Stimulated activated effector memory CD8-positive, alpha-beta T cell treated with anti-CD3 and anti-CD28 coated beads, Interleukin-12 subunit alpha, Interleukin-12 subunit beta, amount 100 ng/mL, for 72 hours (primary cell): ENCODE measurements at regions not wholly inside any gene's neighbourhood (a gene's known extent, or its start where the extent isn't known, plus 50 kb on each side); places are given as distances from the start of the nearest gene placed in this dataset.
A peak's percentile ranks its signal among the peaks of the same experiment; 100 is the strongest.
"Not testable (repeated sequence)": the region's sequence is repeated elsewhere in the genome, so short reads cannot be mapped to it uniquely, and the experiment has no call there.

Experiments used
- ATAC-seq: fragments of 150-1000 bp; cut with Tn5 transposase; 2 replicates; pipeline ENCODE4 v1.10.0; 2021
- DNase-seq, 2 donors: peaks; one replicate each; pipeline ENCODE4 v3.0.0; 2021 to 2022; ENCODE audit warnings: low spot score in 2 of 2
- H3K27ac Mint-ChIP-seq: one replicate; pipeline ENCODE4 v1.8.0; 2022; ENCODE audit warnings: mild to moderate bottlenecking, mixed read lengths
- H3K36me3 Mint-ChIP-seq: one replicate; pipeline ENCODE4 v1.8.0; 2022; ENCODE audit warnings: mild to moderate bottlenecking, mixed read lengths
- H3K4me1 Mint-ChIP-seq: one replicate; pipeline ENCODE4 v1.8.0; 2022; ENCODE audit warnings: mixed read lengths
- H3K4me3 Mint-ChIP-seq: one replicate; pipeline ENCODE4 v1.8.0; 2022; ENCODE audit warnings: mild to moderate bottlenecking, mixed read lengths
- H3K9me3 Mint-ChIP-seq: one replicate; pipeline ENCODE4 v1.8.0; 2022; ENCODE audit warnings: mixed read lengths

DNA sequence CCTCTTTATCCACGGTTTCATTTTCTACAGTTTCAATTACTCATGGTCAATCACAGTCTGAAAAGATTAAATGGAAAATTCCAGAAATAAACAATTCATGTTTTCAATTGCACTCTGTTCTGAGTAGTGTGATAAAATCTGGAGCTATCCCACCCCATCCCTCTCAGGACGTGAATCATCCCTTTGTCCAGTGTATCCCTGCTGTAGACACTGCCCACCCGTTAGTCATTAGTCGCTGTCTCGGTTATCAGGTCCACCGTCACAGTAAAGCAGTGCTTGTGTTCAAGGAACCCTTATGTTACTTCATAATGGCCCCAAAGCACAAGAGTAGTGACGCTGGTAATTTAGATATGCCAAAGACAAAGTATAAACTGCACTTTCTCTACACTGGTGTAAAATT lies 141.0 kb upstream of the LMNTD1 start:
- peaks cover 3% of the 10 kb centered on the region for H3K9me3 Mint-ChIP-seq
- ATAC-seq, result no peak
- no peaks in the 10 kb centered on the region for H3K36me3 Mint-ChIP-seq
- no peaks in the 10 kb centered on the region for H3K4me1 Mint-ChIP-seq
- DNase-seq, result no peak
- H3K4me3 Mint-ChIP-seq, result no peak overlapping the region
- no peak overlapping the region for H3K27ac Mint-ChIP-seq

DNA sequence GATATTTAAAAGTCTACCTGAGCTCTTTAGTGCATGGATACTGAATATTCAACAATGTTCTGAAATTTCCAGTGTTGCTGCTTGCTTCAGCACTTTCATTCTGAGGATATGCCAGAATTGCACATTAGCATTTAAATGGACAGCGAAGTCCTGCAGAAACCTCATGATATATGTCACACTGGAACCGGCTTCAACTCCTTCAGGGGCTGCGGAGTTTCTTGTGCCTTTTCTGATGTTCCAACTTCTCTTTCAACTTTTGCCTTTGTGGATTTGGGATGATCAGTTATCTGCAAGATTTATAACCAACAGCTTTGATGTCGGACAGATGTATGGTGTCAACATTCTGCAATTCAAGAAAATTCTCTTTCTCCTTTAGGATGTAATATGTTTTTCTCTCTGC lies 142.5 kb upstream of the LMNTD1 start:
- no peak overlapping the region for H3K4me3 Mint-ChIP-seq
- H3K4me1 Mint-ChIP-seq, result no peaks in the 10 kb centered on the region
- DNase-seq, result no peak
- H3K27ac Mint-ChIP-seq, result no peak overlapping the region
- peaks cover 1% of the 10 kb centered on the region for H3K9me3 Mint-ChIP-seq
- no peak for ATAC-seq
- no peaks in the 10 kb centered on the region for H3K36me3 Mint-ChIP-seq

DNA sequence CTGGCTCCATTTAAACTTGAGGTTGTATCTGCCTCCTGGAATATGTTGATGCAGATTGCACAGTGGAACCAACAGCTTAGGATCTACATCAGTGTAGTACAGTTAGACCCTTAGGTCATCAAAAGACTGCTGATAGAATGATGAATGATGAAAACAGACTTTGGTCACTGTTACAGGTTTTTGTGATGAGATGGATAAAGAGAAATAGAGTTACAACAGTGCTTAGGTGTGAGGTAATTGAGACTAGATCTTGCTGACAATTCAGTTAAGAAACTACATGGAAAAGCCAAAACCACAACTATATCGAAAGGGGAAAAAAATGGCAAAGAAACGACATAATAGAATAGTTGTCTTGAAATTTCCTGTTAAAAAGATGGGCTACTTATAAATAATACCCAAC lies 145.7 kb upstream of the LMNTD1 start:
- Mint-ChIP-seq H3K4me3 (no peak overlapping the region), H3K36me3 (no peaks in the 10 kb centered on the region), H3K4me1 (no peaks in the 10 kb centered on the region), H3K9me3 (peaks cover 3% of the 10 kb centered on the region), H3K27ac (no peak overlapping the region)
- no peak for DNase-seq
- no peak for ATAC-seq

DNA sequence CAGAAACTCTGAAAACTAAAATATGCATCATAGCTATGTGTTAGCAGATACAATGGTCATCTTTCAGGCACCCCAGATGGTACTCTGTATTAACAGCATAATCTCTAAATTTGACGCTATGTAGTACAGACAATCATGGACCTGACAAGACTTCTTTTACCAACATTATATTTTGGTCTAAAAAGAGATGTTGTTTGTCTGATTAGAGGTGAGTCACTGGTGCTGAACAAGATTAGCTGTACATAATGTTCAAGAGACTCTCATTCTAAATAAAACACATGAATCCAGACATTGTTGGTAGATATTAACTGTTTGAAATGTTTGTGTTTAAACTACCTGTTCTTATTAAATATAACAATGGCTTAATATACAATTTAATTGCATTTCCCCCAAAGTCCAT lies 146.4 kb upstream of the LMNTD1 start:
- ATAC-seq, result no peak

DNA sequence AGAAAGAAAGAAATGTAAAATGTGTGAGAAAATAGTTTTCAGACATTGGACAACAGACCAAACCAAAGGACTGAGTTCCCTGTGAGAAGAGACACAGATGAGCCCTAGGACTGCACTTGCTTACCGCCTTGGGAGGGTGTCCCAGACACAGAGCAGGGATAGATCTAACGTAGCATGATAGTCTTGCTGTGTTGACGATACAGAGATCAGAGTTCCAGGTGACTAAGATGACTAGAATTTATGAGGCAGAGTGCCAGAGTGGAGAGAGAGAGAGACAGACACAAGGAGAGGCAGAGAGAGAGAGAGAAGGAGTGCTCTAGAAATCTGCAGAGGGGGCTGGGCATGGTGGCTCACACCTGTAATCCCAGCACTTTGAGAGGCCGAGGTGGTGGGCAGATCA lies 148.2 kb upstream of the LMNTD1 start:
- DNase-seq (no peak), ATAC-seq (peak; percentile 13)
- Mint-ChIP-seq H3K36me3 (no peaks in the 10 kb centered on the region), H3K4me1 (no peaks in the 10 kb centered on the region), H3K27ac (no peak overlapping the region), H3K4me3 (no peak overlapping the region), H3K9me3 (peaks cover 5% of the 10 kb centered on the region)

More for the DNA sequence above, 146.4 kb upstream of the LMNTD1 start:
- DNase-seq, result no peak
- Mint-ChIP-seq H3K27ac (no peak overlapping the region), H3K4me3 (no peak overlapping the region), H3K36me3 (no peaks in the 10 kb centered on the region), H3K4me1 (no peaks in the 10 kb centered on the region), H3K9me3 (peaks cover 3% of the 10 kb centered on the region)

DNA sequence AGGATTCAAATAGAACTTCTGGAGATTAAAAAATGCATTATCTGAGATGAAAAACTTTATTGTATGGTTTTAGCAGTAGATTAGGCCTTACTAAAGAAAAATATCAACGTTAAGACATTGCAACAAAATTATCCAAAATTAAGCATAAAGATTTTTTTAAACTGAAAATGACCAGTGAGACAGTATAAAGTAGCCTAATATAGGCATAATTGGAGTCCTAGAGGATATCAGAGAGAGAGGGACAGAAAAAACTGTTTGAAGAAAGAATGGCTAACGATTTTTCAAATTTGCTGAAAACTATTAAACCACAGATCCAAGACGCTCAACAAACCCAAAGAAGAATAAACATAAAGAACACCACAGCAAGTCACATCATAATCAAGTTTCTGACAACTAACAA lies 149.5 kb upstream of the LMNTD1 start:
- no peak overlapping the region for H3K27ac Mint-ChIP-seq
- H3K36me3 Mint-ChIP-seq, result no peaks in the 10 kb centered on the region

DNA sequence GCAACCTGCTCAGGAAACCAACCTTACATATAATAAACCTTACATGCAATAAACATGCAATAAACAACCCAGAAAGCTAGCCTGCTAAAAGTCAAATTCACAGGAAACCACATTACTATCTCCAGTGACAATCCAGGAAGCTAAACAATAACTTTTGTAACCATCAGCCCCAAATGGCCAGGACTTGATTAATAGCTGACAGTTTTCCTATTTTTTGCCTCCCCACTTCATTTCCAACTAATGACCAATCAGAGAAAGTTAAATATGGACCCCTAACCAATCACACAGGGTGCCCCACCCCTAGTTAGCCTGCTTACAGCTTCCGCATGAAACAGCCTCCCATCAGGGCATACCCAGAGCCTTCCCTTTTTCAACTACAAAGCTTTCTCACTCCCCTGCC lies 152.2 kb upstream of the LMNTD1 start:
- Mint-ChIP-seq H3K9me3 (peaks cover 12% of the 10 kb centered on the region), H3K27ac (no peak overlapping the region), H3K4me3 (no peak overlapping the region), H3K36me3 (no peaks in the 10 kb centered on the region), H3K4me1 (no peaks in the 10 kb centered on the region)
- DNase-seq (no peak), ATAC-seq (no peak)

More for the DNA sequence above, 149.5 kb upstream of the LMNTD1 start:
- DNase-seq (no peak), ATAC-seq (no peak)
- no peak overlapping the region for H3K4me3 Mint-ChIP-seq
- H3K9me3 Mint-ChIP-seq, result peaks cover 8% of the 10 kb centered on the region
- no peaks in the 10 kb centered on the region for H3K4me1 Mint-ChIP-seq

DNA sequence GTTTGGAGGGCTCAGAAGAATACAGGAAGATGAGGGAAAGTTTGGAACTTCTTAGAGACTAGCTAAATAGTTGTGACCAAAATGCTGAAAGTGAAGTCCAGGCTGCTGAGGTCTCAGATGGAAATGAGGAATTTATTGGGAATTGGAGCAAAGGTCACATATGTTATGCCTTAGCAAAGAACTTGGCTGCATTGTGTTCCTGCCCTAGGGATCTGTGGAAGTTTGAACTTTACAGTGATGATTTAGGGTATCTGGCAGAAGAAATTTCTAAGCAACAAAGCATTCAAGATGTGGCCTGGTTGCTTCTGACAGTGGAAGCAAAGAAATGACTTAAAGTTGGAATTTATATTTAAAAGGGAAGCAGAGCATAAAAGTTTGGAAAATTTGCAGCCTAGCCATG lies 153.6 kb upstream of the LMNTD1 start:
- DNase-seq, H3K9me3 Mint-ChIP-seq, H3K4me3 Mint-ChIP-seq, H3K27ac Mint-ChIP-seq, H3K36me3 Mint-ChIP-seq, ATAC-seq, H3K4me1 Mint-ChIP-seq: not testable (repeated sequence)

DNA sequence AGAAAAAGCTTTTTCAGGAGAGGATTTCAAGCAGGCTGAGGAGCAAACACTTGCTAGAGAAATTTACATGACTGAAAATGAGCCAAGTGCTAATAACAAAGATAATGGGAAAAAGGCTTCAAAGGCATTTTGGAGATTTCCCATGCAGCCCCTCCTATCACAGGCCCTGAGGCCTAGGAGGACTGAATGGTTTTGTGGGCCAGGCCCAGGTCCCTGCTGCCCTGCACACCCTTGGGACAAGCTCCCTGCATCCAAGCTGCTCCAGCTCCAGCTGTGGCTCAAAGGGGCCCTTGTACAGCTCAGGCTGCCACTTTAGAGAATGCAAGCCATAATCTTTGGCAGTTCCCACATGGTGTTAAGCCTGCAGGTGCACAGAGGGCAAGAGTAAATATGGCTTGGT lies 154.0 kb upstream of the LMNTD1 start:
- Mint-ChIP-seq H3K9me3 (peaks cover 8% of the 10 kb centered on the region), H3K4me1 (no peaks in the 10 kb centered on the region), H3K27ac (no peak overlapping the region), H3K4me3 (no peak overlapping the region), H3K36me3 (no peaks in the 10 kb centered on the region)
- DNase-seq, result no peak
- no peak for ATAC-seq

DNA sequence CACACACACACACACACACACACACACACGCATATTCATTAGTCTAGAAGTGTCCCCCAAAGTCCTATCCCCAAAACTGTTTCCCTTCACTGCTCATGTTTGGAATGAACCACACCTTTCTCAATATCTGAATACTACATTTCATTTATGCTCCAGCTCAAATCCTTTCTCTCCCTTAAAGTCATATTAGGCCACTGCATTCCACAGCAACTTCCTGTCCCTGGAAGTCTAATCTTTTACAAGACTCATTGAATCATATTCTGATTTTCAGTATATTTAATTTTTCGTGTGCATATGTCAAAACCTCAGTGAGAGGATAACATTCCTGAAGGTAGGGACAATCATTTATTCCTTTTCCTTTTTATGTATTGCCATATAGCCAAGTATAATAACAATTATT lies 155.6 kb upstream of the LMNTD1 start:
- Mint-ChIP-seq H3K36me3 (no peaks in the 10 kb centered on the region), H3K9me3 (peaks cover 8% of the 10 kb centered on the region), H3K4me1 (no peaks in the 10 kb centered on the region), H3K4me3 (no peak overlapping the region), H3K27ac (no peak overlapping the region)
- ATAC-seq, result no peak
- DNase-seq, result no peak

DNA sequence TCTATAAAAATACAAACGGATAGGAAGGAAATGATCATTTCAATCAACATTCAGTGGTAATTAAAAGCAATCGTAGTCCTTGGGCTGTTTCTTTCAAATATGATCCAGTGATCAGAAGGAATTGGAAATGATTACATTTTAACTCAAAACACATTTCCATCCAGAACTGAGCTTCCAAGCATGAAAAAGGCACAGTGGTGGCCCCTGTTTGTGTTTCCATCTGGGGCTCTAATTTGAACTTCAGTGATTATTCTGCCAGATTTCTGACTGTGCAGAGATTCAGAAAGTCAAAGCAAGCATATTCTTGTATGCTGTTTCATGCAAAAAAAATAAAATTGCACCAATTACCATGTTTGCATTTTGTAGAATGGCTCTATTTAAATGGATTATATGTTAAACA lies 157.0 kb upstream of the LMNTD1 start:
- ATAC-seq (no peak), DNase-seq (no peak)
- Mint-ChIP-seq H3K9me3 (peaks cover 8% of the 10 kb centered on the region), H3K4me3 (no peak overlapping the region), H3K27ac (no peak overlapping the region), H3K4me1 (no peaks in the 10 kb centered on the region), H3K36me3 (no peaks in the 10 kb centered on the region)

DNA sequence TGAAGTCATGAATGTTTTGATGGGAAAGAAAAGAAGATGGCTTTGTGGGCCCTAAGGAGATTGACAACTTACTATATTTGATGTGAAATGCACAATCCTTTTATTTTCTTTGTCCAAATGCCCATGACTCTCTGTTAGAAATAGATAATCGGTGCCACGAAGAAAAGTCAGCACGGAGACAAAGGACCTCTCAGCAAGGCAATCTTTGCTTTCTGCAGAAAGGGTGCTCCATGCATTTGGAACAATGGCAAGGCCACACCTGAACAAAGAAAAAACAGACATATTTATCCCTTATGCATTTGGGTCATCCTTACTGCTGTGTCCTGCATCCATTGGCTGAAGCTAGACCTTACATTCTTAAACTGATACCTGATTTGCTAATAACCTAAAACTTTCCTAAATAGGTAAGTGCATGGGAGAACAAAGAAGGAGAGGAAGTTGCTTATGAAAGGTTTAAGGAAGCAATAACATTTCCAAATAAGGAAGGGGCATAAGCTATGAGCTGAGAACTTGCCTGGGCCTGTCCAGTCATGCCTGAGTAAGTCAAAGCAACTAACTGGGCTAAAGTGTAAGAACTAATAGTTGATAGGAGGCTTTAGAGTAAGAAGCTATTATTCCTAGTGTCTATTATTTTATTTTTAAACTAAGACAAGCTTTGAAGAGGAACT lies 158.0 kb upstream of the LMNTD1 start:
- not testable (repeated sequence) for H3K4me1 Mint-ChIP-seq, H3K4me3 Mint-ChIP-seq, H3K36me3 Mint-ChIP-seq, ATAC-seq, H3K27ac Mint-ChIP-seq, H3K9me3 Mint-ChIP-seq, DNase-seq

DNA sequence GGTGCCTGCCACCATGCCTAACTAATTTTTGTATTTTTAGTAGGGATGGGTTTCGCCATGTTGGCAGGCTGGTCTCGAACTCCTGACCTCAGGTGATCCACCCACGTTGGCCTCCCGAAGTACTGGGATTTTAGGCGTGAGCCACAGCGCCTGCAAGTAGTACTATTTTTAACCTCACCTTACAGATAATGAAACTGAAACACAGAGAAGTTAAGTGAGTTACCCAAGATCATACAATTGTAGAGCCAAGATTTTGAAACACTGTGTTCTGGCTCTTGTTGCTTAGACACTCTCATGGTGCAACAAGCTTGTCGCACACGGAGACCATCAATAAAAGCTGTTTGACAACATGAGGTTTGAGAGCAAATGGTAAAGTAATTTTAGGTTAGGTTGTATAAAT lies 159.1 kb upstream of the LMNTD1 start:
- ATAC-seq (no peak), DNase-seq (no peak)
- Mint-ChIP-seq H3K4me3 (no peak overlapping the region), H3K4me1 (no peaks in the 10 kb centered on the region), H3K36me3 (no peaks in the 10 kb centered on the region), H3K27ac (no peak overlapping the region), H3K9me3 (peaks cover 4% of the 10 kb centered on the region)

DNA sequence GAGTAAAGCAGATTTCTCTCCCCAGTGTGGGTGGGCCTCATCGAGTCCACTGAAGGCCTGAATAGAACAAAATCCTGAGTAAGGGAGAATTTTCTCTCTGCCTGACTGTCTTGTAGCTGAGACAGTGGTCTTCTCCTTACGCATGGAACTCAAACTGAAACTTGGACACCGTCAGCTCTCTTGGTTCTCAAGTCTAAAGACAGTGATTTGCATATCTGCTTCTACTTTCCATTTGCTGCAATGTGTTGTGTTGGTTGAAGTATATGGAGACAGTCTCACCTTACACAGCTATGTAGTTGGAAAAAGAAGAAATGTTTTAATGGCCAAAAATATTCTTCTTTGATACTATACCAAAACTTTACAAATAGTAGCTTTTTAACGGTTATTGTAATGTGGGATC lies 160.2 kb upstream of the LMNTD1 start:
- Mint-ChIP-seq H3K9me3 (peaks cover 4% of the 10 kb centered on the region), H3K4me3 (no peak overlapping the region), H3K27ac (no peak overlapping the region), H3K4me1 (no peaks in the 10 kb centered on the region), H3K36me3 (no peaks in the 10 kb centered on the region)
- peak; percentile 19 for ATAC-seq
- no peak for DNase-seq

DNA sequence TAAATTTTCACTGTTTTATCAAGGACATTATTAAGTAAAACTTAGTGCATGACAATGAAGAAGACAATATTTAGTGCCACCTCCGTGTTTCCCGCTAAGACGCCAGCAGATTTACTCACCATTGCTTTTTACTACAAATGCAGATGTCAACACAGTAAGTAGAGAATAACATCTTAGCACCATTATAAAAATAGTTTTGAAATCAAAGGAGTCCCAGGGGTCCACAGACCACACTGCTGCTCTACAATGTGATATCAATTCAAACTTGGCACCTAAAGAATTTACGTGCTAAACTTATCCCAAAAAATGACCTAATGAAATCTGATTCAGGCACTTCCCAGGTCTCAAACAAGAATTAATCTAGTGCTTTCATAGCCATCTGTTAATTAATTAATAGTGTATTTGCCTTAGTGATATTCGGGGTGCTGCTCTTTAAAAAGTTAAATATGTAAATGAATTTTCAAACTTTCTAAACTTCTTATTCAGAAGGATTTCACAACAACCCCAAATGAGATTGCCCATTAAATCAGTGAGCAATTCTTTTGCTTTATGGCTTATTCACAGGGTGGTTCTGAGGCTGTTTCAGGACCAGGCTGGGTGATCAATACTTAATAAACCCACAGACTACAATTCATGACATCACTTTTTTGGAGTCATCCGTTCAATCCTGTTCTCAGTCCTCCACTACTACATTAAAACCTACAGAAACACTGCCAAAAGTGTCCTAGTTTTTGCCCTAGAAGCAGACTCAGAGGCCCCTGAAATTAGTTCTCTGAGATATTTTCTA lies 161.3 kb upstream of the LMNTD1 start:
- H3K9me3 Mint-ChIP-seq, result peaks cover 2% of the 10 kb centered on the region
- ATAC-seq, result no peak
- H3K4me1 Mint-ChIP-seq, result no peaks in the 10 kb centered on the region
- H3K36me3 Mint-ChIP-seq, result no peaks in the 10 kb centered on the region
- DNase-seq, result no peak
- no peak overlapping the region for H3K4me3 Mint-ChIP-seq
- no peak overlapping the region for H3K27ac Mint-ChIP-seq

DNA sequence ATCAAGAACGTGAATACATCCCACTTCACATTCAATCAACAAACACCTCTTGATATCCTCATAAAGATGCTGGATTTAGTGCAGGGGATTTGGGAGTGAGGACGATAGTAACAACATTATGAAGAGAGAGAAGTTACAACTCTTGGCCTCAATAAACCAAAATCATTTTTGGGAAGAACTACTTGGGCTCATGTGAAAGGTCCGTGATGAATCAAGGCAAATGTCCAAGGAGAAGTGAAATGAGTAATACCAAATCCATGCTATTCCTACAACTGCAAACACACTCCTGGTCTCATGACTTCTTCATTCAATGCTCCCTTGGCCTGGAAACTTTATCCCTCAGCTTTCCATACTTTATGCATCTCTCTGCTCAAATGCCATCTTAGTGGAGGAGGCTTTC lies 162.0 kb upstream of the LMNTD1 start:
- Mint-ChIP-seq H3K4me1 (no peaks in the 10 kb centered on the region), H3K9me3 (peaks cover 2% of the 10 kb centered on the region), H3K4me3 (no peak overlapping the region), H3K36me3 (no peaks in the 10 kb centered on the region), H3K27ac (no peak overlapping the region)
- DNase-seq, result no peak
- ATAC-seq, result no peak
